ENCODE measurements at regions not wholly inside any gene's neighbourhood (a gene's known extent, or its start where the extent isn't known, plus 50 kb on each side); places are given as distances from the start of the nearest gene placed in this dataset.

DNA sequence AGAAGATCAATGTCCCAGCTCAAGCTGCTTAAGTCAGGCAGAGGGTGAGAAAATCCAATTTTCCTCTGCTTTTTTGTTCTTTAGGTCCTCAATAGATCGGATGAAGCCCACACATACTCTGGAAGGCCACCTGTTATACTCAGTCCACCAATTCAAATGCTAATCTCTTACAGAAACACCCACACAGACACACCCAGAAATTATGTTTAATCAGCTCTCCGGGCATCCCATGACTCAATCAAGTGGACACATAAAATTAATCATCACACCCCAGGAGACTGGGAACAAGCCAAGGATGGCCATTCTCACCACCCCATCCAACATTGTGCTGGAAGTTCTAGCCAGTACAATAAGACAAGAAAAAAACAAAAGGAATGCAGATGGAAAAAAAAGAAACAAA, 67.8 kb upstream of the SLC24A5 start:
- no peak for FAIRE-seq

DNA sequence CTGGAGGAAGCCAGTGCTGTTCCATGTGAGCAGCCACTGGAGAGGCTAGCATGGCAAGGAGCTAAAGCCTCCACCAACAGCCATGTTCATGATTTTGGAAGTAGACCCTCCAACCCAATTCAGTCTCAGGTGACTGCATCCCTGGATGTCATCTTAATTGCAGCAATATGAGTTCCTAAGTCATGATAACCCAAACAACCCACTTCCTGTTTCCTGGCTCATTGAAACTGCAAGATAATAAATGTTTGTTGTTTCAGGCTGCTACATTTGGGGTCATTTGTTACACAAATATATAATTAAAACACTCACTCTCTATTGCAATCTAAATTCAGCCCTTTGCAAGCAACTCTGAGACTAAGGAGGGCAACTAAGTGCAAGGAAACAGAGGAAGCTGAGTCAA, 62.4 kb upstream of the SLC24A5 start:
- FAIRE-seq, result no peak

DNA sequence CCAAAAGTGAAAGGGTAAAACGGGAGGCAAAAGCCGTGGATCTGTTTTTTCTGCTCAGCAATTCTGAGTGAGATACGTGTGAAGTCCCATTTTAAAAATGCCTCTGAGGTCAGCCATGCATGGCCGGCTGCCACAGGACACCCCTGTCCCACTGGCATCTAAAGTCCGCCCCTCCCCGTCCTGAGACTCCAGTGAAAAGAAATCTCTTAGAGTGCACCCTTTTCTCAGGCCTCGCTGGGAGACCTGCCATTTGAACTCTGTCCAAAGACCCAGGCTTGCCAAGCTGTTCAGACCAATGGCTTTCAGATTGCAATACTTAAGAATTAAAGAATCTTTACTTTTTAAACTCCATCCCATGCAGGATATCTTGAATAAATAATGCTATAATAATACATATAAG, 61.0 kb upstream of the SLC24A5 start:
- FAIRE-seq, result no peak

DNA sequence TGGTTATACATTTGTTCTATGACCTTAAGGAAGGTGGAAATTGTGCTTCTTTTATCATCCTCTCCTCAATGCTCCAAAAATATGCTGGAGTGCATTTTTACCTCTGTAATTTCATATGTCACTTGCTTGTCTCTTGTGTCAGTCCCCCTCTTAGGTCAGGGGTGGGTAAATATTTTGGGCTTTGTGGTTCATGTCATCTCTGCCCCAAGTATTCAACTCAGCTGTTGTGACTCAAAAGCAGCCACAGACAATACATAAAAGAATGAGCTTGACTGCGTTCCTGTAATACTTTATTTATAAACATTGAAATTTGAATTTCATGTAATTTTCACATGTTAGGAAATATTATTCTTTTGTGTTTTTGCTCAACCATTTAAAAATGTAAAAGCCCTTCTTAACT, 60.4 kb upstream of the SLC24A5 start:
- FAIRE-seq, result no peak

DNA sequence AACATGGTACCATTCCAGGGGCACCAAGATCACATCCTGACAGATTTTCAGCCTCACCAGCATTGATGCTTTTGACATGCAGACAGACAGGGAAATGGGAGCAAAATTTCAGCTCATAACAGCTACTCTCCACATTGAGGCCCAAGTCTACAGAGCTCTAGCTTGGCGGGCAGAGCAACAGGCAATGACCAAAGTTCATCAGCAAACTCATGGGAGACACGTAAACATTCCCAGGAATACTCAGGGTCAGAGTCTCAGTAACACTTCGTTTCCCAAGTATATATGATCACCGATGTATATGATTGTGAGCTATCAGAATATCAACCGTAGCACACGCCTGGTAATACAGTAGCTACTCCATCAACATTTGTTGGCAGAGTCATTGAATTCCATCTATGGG, 59.2 kb upstream of the SLC24A5 start:
- FAIRE-seq, result no peak

DNA sequence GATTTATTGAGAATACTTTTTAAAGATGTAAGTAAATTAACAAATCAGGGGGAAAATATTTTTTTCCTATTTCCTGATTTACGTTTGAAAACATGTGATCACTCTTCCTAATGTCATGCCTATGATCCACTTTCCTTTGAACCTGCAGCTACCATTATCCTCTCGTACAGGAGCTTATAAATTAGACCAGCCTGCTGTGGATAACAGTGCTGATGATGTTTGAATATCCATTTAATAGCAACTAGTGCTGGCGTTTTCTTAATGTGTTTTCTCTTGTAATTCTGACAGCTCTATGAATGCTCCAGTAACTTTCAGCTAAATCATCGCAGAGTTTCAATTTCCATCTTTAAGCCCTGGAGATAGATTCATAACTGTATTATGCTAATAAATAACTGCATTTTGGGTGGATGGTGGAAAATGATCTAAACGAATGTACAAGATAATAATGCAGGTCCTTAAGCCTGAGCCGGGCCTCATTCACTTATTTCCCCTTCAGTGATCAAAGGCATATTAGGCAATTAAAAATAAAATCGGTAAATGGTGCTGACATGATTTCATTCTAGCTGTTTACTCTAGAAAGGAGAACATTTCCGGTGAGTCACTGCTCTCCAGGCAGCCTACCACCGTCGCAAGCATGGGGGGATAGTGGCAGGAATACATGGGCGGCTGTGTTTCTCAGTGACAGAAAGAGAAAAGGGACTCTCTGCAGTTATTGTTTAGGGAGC, 58.5 kb upstream of the SLC24A5 start:
- FAIRE-seq, result no peak

DNA sequence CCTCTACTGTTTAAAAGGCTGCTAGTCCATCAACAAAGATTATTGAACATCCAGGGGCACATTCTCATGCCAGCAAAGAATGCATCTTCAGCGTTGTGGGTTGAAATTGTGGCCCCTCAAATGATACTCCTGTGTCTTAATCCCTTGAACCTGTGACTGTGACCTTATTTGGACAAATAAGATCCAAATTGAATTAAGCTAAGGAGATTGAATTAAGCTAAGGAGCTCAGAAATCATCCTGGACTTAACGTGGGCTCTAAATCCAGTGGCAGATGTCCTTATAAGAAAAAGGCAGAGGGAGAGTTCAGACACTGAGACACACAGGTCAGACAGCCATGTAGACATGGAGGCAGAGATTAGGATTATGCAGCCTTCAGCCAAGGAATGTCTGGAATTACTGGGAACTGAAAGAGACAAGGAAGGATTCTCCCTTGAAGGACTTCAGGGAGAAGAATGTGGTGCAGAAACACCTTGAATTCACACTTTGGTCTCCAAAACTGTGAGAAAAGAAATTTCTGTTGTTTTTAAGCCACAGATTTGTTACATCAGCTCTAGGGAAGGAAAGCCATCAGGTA, 57.3 kb upstream of the SLC24A5 start:
- no peak for FAIRE-seq

DNA sequence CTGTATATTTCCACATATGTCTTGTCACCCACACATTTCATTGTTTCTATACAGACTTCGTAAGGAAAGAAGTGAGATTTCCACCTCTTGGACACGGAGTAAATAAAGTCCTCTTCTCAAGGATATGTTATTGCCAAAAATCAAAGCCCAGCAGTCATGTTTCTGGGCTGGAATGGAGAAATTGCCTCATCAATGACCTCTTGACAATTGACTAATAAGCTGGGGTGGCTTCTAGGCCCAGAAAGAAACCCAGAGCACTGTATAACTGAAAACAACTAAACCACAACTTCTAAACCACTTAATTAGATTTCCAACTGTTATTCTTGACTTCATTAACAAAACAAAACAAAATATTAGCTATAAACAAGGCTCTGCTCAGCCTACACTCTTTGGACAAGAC, 56.4 kb upstream of the SLC24A5 start:
- FAIRE-seq, result no peak

DNA sequence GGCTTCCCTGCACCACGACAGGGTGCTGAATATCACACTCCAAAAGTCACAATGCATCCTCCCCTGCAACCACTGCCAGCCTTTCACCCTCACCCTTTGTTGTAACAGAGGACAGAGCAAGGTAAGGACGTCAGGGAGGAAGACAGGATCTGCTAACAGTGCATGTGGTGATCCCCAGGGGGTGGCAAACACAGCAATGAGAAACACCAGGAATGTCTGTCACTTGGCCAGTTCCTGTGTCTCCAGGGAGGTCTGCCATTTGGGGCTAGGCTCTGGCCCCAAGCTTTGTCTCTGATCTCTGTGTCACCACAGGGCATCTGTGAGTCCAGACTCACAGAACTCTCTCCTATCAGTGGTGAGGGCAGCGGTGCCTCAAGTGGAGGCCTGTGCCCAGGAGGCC, 54.3 kb upstream of the SLC24A5 start:
- no peak for FAIRE-seq
